ENCODE measurements at regions not wholly inside any gene's neighbourhood (a gene's known extent, or its start where the extent isn't known, plus 50 kb on each side); places are given as distances from the start of the nearest gene placed in this dataset.

DNA sequence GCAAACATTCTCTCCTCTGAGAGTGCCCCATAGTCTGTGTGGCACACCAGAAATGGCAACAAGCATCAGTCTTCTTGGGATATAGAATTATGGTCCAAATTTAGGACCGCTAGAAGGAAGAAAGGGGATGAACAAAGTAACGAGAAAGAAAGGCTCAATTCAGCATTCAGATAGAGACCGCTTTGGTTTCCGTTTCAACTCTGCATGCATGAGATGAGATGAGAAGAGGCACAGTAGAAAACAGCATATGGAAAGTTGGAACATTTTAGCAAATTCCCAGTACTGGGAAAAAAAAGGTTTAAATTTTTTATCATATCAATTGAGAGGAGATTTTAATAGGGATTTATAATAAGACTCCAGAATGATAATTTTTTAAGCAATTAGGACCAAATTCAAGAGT is 595.5 kb upstream of the CHRM3 start:
- H3K27ac Mint-ChIP-seq, result no peak overlapping the region
- Histone ChIP-seq H4K5ac (ENCODE audit: insufficient read length, low read depth, low read length) (no peak overlapping the region), H3K9me3 (ENCODE audit: control insufficient read depth, low read depth, low read length) (no peaks in the 10 kb centered on the region), H3K18ac (ENCODE audit: insufficient read length, low read depth, low read length) (no peak overlapping the region), H2BK12ac (ENCODE audit: insufficient read length, low read depth, low read length) (no peak overlapping the region), H3K27me3 (ENCODE audit: insufficient read depth, low read length) (no peaks in the 10 kb centered on the region), H3K79me1 (ENCODE audit: insufficient read depth, low read depth, low read length, poor library complexity, severe bottlenecking) (no peaks in the 10 kb centered on the region), H4K20me1 (ENCODE audit: control insufficient read depth, insufficient read depth, insufficient read length) (no peaks in the 10 kb centered on the region), H3K23me2 (ENCODE audit: insufficient read length, low read depth, low read length, poor library complexity, severe bottlenecking) (no peaks in the 10 kb centered on the region), H4K91ac (ENCODE audit: insufficient read length, low read depth, low read length) (no peak overlapping the region), H2BK5ac (ENCODE audit: insufficient read length, low read length) (no peak overlapping the region), H4K8ac (replicated peaks; ENCODE audit: insufficient read length, low read depth, low read length) (no peak overlapping the region), H3K79me2 (ENCODE audit: insufficient read depth, low read length) (no peaks in the 10 kb centered on the region), H3K27ac (ENCODE audit: insufficient read length, low read depth, low read length) (no peak overlapping the region), H2AK5ac (ENCODE audit: insufficient read length, low read length) (no peak overlapping the region), H2BK15ac (ENCODE audit: low read depth, low read length) (no peak overlapping the region), H3K56ac (ENCODE audit: insufficient read length, low read depth, low read length) (no peak overlapping the region), H3K23ac (ENCODE audit: insufficient read length, low read depth, low read length) (no peak overlapping the region), H3K4ac (ENCODE audit: low read depth, low read length) (no peak overlapping the region), H3K4me1 (ENCODE audit: insufficient read depth, low read length) (no peaks in the 10 kb centered on the region), H3K14ac (ENCODE audit: insufficient read depth, low read length) (no peak overlapping the region), H3K4me2 (ENCODE audit: insufficient read depth, insufficient read length, low read length) (no peak overlapping the region), H3T11ph (ENCODE audit: low read length) (no peak overlapping the region), H2BK120ac (ENCODE audit: low read depth, low read length, poor library complexity, severe bottlenecking) (no peak overlapping the region), H3K9ac (ENCODE audit: extremely low read depth, insufficient read length, low read length) (no peak overlapping the region), H2BK20ac (ENCODE audit: low read depth, low read length, poor library complexity, severe bottlenecking) (no peak overlapping the region), H2AFZ (ENCODE audit: low read length) (no peak overlapping the region)
- no peaks in the 10 kb centered on the region for H3K27me3 Mint-ChIP-seq (ENCODE audit: low read depth)
- no CpG with 5 or more reads among the region's 4 CpGs for WGBS (ENCODE audit: extremely low coverage, insufficient read length, low lambda C conversion rate)
- no peaks in the 10 kb centered on the region for H3K4me1 Mint-ChIP-seq
- no peak for TF ChIP-seq CTCF (conservative IDR thresholded peaks at IDR 0.05)
- no peaks in the 10 kb centered on the region; a peak in 1 of 7 replicates for H3K36me3 Mint-ChIP-seq (ENCODE audit: insufficient read depth in 1 of 3, low read depth in 3 of 3)
- DNase-seq, result no peak
- no peaks in the 10 kb centered on the region for H3K9me3 Mint-ChIP-seq
- H3K4me3 Mint-ChIP-seq, result no peak overlapping the region
